SJCRH30 (cell line): ENCODE measurements at regions not wholly inside any gene's neighbourhood (a gene's known extent, or its start where the extent isn't known, plus 50 kb on each side); places are given as distances from the start of the nearest gene placed in this dataset.
"Not testable (repeated sequence)": the region's sequence is repeated elsewhere in the genome, so short reads cannot be mapped to it uniquely, and the experiment has no call there.

Experiments used
- DNase-seq, 2 experiments: peaks; one replicate each; pipeline ENCODE4 v3.0.0-alpha.2; 2015 to 2020
- H3K27ac ChIP-seq: fragments of 250-450 bp; sonication (Bioruptor Pico); 2 replicates; pipeline ENCODE4 v1.5.1; 2020; ENCODE audit warnings: mild to moderate bottlenecking, moderate library complexity
- H3K27me3 ChIP-seq: fragments of 250-450 bp; sonication (Bioruptor Pico); 2 replicates; pipeline ENCODE4 v1.5.1; 2020; ENCODE audit warnings: mild to moderate bottlenecking, moderate library complexity
- H3K36me3 ChIP-seq: fragments of 250-450 bp; sonication (Bioruptor Pico); 2 replicates; pipeline ENCODE4 v1.5.1; 2020; ENCODE audit warnings: mild to moderate bottlenecking, moderate library complexity
- H3K4me1 ChIP-seq: fragments of 250-450 bp; sonication (Bioruptor Pico); 2 replicates; pipeline ENCODE4 v1.5.1; 2020; ENCODE audit warnings: mild to moderate bottlenecking, moderate library complexity
- H3K4me3 ChIP-seq: fragments of 250-450 bp; sonication (Bioruptor Pico); 2 replicates; pipeline ENCODE4 v1.5.1; 2020; ENCODE audit warnings: mild to moderate bottlenecking, moderate library complexity
- H3K9me3 ChIP-seq: fragments of 250-450 bp; sonication (Bioruptor Pico); replicated peaks from 2 replicates; pipeline ENCODE4 v1.5.1; 2020; ENCODE audit warnings: mild to moderate bottlenecking, moderate library complexity

- H3K4me1 ChIP-seq: peaks cover 10% of the 10 kb centered on the region
- H3K27ac ChIP-seq: no peak overlapping the region
- 0 out of 2 replicates have a peak, but pooled peaks cover 5% of the 10 kb centered on the region for H3K9me3 ChIP-seq
- no peaks in the 10 kb centered on the region for H3K36me3 ChIP-seq
- H3K27me3 ChIP-seq: no peaks in the 10 kb centered on the region
- no peak overlapping the region for H3K4me3 ChIP-seq
- DNase-seq: no peak
These were observed 430.5 kb downstream of the MDFIC start for GRCh38 chr7:115352375-115352774.

- H3K9me3 ChIP-seq: 0 out of 2 replicates have a peak, but pooled peaks cover 7% of the 10 kb centered on the region
- no peaks in the 10 kb centered on the region for H3K36me3 ChIP-seq
- no peak overlapping the region for H3K27ac ChIP-seq
- H3K27me3 ChIP-seq: no peaks in the 10 kb centered on the region
- H3K4me3 ChIP-seq: no peak overlapping the region
- no peaks in the 10 kb centered on the region for H3K4me1 ChIP-seq
- DNase-seq: no peak
These were observed 428.9 kb downstream of the MDFIC start for GRCh38 chr7:115350764-115351163.

- Histone ChIP-seq H3K36me3 (no peaks in the 10 kb centered on the region), H3K27me3 (no peaks in the 10 kb centered on the region), H3K9me3 (0 out of 2 replicates have a peak, but pooled peaks cover 7% of the 10 kb centered on the region), H3K4me1 (no peaks in the 10 kb centered on the region), H3K27ac (no peak overlapping the region), H3K4me3 (no peak overlapping the region)
- DNase-seq: no peak
These were observed 427.7 kb downstream of the MDFIC start for GRCh38 chr7:115349635-115350034.

- Histone ChIP-seq H3K27me3 (no peaks in the 10 kb centered on the region), H3K27ac (no peak overlapping the region), H3K9me3 (0 out of 2 replicates have a peak, but pooled peaks cover 7% of the 10 kb centered on the region), H3K4me3 (no peak overlapping the region), H3K36me3 (no peaks in the 10 kb centered on the region), H3K4me1 (no peaks in the 10 kb centered on the region)
- no peak for DNase-seq
These were observed 424.8 kb downstream of the MDFIC start for GRCh38 chr7:115346685-115347084.

- Histone ChIP-seq H3K27me3 (no peaks in the 10 kb centered on the region), H3K9me3 (peaks cover 3% of the 10 kb centered on the region; the same call in 1 of the 2 replicates), H3K4me1 (peaks cover 9% of the 10 kb centered on the region; the same call in 1 of the 2 replicates), H3K27ac (no peak overlapping the region), H3K36me3 (no peaks in the 10 kb centered on the region), H3K4me3 (no peak overlapping the region)
- no peak for DNase-seq
These were observed 418.9 kb downstream of the MDFIC start for GRCh38 chr7:115340828-115341227.

GRCh38 chr7:115338016-115338415, 416.1 kb downstream of the MDFIC start:
- H3K27ac ChIP-seq: peak overlapping the region; percentile 24; the same call in 1 of the 2 replicates
- H3K4me1 ChIP-seq: peaks cover 9% of the 10 kb centered on the region; the same call in 1 of the 2 replicates
- no peaks in the 10 kb centered on the region for H3K27me3 ChIP-seq
- peaks cover 3% of the 10 kb centered on the region; the same call in 1 of the 2 replicates for H3K9me3 ChIP-seq
- no peak overlapping the region for H3K4me3 ChIP-seq
- no peaks in the 10 kb centered on the region; the same call in 1 of the 2 replicates for H3K36me3 ChIP-seq
- DNase-seq: peak; percentile 36 to 62

- Histone ChIP-seq H3K4me3 (no peak overlapping the region), H3K36me3 (no peaks in the 10 kb centered on the region; the same call in 1 of the 2 replicates), H3K4me1 (peaks cover 8% of the 10 kb centered on the region), H3K9me3 (no peaks in the 10 kb centered on the region), H3K27ac (no peak overlapping the region), H3K27me3 (no peaks in the 10 kb centered on the region)
- no peak for DNase-seq
These were observed 410.8 kb downstream of the MDFIC start for GRCh38 chr7:115332691-115333090.

GRCh38 chr7:115329006-115329405, 407.1 kb downstream of the MDFIC start:
- Histone ChIP-seq H3K36me3 (no peaks in the 10 kb centered on the region), H3K4me1 (peaks cover 26% of the 10 kb centered on the region), H3K27me3 (no peaks in the 10 kb centered on the region), H3K9me3 (no peaks in the 10 kb centered on the region), H3K4me3 (no peak overlapping the region), H3K27ac (no peak overlapping the region)
- no peak for DNase-seq

GRCh38 chr7:115328018-115328417, 406.1 kb downstream of the MDFIC start:
- Histone ChIP-seq H3K27me3 (no peaks in the 10 kb centered on the region), H3K4me3 (no peak overlapping the region), H3K27ac (no peak overlapping the region), H3K36me3 (no peaks in the 10 kb centered on the region), H3K4me1 (peaks cover 26% of the 10 kb centered on the region), H3K9me3 (no peaks in the 10 kb centered on the region)
- DNase-seq: peak; percentile 10 to 41

GRCh38 chr7:115327326-115327725, 405.4 kb downstream of the MDFIC start:
- Histone ChIP-seq H3K9me3 (no peaks in the 10 kb centered on the region), H3K4me3 (no peak overlapping the region), H3K36me3 (no peaks in the 10 kb centered on the region), H3K27me3 (no peaks in the 10 kb centered on the region), H3K4me1 (peaks cover 26% of the 10 kb centered on the region), H3K27ac (peak overlapping the region; percentile 2; the same call in 1 of the 2 replicates)
- no peak for DNase-seq

GRCh38 chr7:115319541-115319940, 397.6 kb downstream of the MDFIC start:
- no peak overlapping the region for H3K4me3 ChIP-seq
- H3K4me1 ChIP-seq: peaks cover 4% of the 10 kb centered on the region
- no peak overlapping the region for H3K27ac ChIP-seq
- H3K27me3 ChIP-seq: no peaks in the 10 kb centered on the region
- no peaks in the 10 kb centered on the region for H3K36me3 ChIP-seq
- no peak for DNase-seq
- no peaks in the 10 kb centered on the region for H3K9me3 ChIP-seq

- H3K4me3 ChIP-seq, H3K4me1 ChIP-seq, H3K36me3 ChIP-seq, H3K9me3 ChIP-seq, H3K27ac ChIP-seq, DNase-seq, H3K27me3 ChIP-seq: not testable (repeated sequence)
These were observed 388.4 kb downstream of the MDFIC start for GRCh38 chr7:115310316-115310715.

- no peak for DNase-seq
- Histone ChIP-seq H3K9me3 (0 out of 2 replicates have a peak, but pooled peaks cover 2% of the 10 kb centered on the region), H3K4me3 (no peak overlapping the region), H3K4me1 (no peaks in the 10 kb centered on the region), H3K36me3 (no peaks in the 10 kb centered on the region), H3K27me3 (no peaks in the 10 kb centered on the region), H3K27ac (no peak overlapping the region)
These were observed 384.7 kb downstream of the MDFIC start for GRCh38 chr7:115306586-115306985.

GRCh38 chr7:115300231-115300870, 378.5 kb downstream of the MDFIC start:
- Histone ChIP-seq H3K4me3 (no peak overlapping the region), H3K27ac (no peak overlapping the region), H3K27me3 (no peaks in the 10 kb centered on the region), H3K9me3 (0 out of 2 replicates have a peak, but pooled peaks cover 2% of the 10 kb centered on the region), H3K4me1 (peaks cover 7% of the 10 kb centered on the region), H3K36me3 (no peaks in the 10 kb centered on the region)
- DNase-seq: no peak

GRCh38 chr7:115299397-115300037, 377.6 kb downstream of the MDFIC start:
- Histone ChIP-seq H3K4me3 (no peak overlapping the region), H3K9me3 (0 out of 2 replicates have a peak, but pooled peaks cover 2% of the 10 kb centered on the region), H3K27me3 (no peaks in the 10 kb centered on the region), H3K27ac (no peak overlapping the region), H3K4me1 (peaks cover 7% of the 10 kb centered on the region), H3K36me3 (no peaks in the 10 kb centered on the region)
- no peak for DNase-seq
